NCI-H446 (cell line): ENCODE measurements at regions not wholly inside any gene's neighbourhood (a gene's known extent, or its start where the extent isn't known, plus 50 kb on each side); places are given as distances from the start of the nearest gene placed in this dataset.

Experiments
- DNase-seq, 2 experiments: peaks; one replicate each; lab custom pipeline; 2025; lab: John Stamatoyannopoulos, UW

DNA sequence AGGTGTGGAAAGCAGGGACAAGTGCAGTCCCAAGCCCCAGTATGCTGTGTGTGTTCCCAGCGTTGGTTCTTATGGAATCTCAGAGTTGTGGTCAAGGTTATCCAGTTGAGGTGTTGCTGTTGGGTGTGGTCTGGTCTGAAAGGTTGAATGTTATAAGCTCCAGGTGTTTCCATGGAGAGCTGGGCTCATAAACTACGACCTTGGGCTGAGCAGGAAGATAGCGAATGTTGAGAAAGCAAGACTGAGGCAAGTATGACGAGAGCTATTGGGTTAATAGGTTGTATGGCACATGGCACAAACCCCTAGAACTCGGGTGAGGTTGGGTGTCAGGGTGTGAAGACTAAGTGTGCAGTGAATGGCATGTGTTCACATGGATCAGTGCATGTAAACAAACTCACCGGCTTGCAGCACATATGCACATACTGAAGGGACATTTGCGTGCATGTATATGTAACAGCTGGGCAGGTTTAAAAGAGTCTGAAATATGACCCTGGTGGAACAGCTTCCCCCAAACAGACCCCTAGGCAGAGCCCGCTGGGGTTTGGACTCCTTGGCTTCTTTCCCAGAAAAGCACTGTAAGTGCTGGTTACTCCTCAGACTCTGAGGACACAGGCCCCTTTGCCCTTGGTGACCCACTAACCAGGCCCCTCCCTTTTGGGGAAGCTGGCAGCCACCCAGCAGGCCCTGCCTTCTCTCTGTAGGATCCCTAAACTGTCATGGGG lies 117.5 kb downstream of the NAV1 start:
- peak; percentile 41 to 78 for DNase-seq

DNA sequence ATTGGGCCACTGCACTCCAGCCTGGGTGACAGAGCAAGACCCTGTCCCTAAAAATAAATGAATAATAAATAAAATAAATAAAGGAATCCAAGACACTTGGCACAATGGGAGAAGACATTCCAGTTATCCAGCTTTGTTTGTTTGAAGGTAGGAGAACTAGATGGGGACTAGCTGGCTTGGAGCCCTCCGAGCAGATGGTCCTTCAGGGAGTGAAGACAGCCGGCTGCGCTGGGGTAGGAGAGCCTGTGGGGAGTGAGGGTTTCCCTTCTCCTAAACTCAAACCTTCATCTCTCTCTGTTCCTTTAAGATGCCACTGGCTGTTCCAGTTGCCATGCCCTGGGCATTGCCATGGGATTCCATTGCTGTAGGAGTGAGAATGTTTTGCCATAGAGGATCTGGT lies 120.6 kb downstream of the NAV1 start:
- peak in 1 of 2 experiments; percentile 72 for DNase-seq

DNA sequence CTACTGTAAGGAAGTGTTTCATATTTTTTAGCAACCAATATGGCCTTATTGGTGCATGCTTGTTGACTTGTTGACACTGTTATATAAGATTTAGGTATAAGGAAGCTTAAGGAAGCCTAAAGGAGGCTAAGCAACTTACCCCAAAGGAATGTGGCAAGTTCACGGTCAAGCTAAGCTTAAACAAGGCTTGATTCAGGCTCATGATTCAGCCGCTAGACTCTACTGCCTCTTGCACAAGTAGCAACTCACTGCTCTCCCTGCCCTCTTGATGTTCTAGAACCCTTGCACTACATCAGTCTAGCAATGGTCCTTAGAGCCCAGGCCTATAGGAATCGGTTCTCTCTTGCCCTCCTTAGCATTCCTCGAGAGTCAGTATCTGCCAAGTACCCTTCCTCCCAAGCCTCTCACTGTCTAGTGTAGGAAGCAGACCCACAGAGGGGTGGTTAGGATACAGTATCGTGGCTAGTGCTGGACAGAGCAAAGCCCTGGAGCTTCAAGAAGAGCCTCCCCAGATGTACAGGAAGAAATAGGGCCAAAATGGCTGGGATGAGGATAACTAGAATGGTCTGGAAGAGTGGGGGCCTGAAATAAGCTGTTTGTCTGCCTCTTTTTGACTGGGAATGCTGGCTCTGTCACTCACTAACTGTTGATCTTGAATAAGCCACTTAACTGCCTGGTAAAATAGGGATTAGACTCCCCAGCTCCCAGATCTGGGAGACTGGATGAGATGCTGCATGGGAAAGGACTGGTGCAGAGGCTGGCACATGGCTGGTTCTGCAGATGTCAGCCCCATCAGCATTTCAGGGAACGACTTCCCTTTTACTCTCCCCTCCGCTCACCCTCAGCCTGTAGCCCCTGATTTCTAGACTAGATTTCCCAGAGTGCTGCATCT lies 122.2 kb downstream of the NAV1 start:
- DNase-seq, result no peak

DNA sequence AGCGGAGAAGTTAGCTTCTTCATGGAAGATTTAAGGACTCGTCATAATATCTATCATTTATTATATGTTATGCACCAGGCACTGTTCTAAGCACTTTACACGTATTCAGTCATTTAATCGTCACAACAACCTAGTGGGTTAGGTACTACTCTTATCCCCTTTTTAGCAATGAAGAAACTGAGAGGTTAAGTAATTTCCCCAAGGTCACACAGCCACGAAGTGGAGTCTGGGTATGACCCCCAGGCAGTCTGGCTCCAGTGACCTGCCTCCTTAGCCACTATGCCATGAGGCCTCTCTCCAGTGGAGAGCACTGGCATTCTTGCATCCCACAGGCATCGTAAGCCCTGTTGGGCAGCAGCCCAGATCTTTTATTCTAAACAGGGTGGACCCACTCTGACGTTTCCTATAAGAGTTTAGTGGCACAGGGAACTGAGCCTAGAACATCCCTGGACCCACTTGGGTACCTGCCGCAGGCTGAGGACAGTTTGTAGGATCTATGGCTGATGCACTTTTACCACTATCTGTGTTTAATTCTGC lies 123.0 kb downstream of the NAV1 start:
- DNase-seq, result no peak

DNA sequence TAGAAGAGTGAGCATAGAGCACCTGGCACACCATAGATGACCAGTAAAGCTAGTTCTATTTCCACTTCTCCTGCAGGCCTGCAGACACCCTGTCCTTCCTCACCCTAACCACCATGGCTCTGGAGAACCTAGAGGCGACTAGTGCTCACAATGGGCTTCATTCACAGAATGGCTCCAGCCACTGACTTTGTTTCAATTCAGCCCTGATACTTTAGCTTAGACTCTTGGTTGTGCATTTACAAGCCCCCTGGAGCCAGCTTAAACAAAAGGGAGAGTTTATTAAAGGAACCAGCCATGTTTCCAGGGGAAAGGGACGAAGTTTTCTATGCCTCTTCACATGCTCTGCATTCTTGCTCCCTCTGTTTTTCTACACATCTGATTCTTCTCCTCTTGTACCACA lies 123.7 kb downstream of the NAV1 start:
- DNase-seq, result no peak

DNA sequence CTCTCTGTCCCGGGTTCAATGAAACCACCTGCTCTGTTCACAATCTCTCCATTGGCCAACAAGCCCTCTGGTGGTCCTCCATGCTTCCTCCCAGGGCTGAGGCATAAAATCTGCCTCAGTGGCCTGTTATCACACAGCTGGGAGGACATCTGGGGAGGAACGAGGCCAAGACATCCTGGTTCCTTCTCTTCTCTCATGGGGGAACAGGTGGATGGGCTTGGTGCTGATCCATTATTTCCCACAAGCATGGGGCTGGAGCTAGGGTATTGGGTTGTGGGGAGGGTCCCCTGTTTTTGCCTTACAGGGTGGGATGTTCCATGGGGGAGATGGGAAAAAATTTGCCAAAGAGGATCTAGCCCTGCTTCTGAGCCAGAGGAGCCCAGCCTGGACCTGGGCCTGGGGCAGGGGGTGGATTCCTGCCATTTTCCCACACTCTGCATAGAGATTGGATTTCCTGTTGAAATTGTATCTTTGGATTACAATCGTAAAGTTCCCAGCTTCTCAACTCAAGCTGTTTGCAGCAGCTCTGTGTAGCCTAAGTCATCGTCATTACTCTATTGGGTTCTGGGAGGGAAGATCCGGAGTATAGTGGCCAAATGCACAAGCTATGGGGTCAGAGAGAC lies 124.7 kb downstream of the NAV1 start:
- no peak for DNase-seq

DNA sequence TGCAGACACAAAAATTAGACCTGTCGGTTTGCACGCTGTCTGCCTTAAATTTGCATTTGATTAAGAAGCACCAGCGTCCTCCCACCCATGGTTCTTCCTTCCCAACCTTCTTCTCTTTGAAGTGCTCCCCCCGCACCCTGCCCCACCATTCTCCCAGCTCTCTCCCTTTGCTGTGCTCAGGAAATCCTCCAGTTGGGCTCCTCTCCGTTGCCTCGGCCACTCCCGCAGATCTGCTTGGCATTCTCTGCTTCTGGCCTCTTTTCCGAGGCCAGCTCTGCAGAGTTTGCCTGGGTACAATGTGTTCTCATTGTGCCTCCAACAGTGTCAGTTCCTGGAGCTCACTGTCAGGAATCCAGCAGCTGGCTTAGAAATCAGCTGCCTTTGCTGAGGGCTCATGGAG lies 126.1 kb downstream of the NAV1 start:
- DNase-seq, result no peak

DNA sequence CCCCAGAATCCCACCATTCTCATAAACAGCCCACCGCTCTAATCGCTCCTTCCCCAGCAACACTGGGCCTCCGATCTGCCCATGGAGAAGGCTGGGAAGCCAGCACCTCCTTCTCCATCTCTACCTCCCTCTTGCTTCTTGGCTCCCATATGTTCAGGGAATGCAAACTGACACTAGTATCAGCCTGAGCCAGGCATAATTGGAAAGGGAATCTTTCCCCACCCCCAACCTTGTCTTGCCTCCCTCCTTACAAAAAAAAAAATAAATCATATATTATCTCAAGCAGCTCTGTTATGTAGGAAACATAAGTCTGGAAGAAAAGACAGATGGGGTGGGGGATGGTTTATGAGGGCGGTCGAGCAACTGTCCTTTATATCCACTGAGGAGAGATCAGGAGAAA lies 127.2 kb downstream of the NAV1 start:
- peak in 1 of 2 experiments; percentile 36 for DNase-seq

DNA sequence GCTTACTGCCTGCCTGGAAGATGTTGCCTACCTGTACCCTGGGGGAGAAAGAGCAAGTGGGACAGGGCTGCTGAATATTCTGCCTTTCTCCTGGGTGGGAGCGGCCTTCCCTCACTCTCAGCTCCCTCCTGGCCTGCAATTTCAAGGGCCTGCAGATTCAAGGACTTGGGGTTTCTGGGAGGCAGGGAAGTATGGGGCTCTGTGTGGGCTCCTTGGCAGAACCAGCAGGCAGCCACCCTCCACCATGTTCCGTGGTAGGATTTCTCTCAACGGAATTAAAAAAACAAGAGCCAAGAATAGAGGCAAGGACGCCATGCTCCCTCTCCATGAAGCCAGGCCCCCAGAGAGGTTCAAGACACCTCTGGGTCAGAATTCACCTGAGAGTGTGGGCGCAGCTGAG lies 127.7 kb downstream of the NAV1 start:
- DNase-seq, result no peak

DNA sequence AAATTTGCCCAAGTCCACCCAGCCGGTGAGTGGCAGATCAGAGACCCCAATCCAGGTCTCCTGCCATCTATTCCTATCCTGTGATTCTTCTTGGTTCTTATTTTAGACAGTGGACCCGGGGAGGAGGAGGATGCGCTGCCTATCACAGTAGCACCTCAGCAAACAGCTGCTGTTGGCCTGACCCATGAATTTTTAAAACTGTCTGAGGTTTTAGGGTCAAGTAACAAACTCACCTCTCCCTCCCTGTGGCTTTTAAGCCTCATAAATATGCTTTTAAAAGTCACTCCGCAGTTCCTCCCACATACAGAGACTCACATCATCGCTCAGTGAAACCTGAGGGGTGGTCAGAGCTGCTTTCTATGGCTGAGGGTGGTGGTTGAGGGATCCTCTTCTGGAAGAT lies 128.6 kb downstream of the NAV1 start:
- DNase-seq, result no peak

DNA sequence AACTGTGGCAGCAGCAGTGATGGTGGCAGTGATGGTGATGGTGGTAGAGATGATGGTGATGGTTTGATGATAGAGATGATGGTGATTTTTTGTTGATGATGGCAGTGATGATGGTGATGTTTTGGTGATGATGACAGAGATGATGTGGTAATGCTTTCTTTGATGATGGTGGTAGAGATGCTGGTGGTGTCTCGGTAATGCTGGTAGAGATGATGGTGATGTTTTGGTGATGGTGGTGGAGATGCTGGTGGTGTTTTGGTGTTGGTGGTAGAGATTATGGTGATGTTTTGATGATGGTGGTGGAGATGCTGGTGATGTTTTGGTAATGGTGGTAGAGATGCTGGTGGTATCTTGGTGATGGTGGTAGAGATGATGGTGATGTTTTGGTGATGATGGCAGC lies 131.6 kb downstream of the NAV1 start:
- no peak for DNase-seq

DNA sequence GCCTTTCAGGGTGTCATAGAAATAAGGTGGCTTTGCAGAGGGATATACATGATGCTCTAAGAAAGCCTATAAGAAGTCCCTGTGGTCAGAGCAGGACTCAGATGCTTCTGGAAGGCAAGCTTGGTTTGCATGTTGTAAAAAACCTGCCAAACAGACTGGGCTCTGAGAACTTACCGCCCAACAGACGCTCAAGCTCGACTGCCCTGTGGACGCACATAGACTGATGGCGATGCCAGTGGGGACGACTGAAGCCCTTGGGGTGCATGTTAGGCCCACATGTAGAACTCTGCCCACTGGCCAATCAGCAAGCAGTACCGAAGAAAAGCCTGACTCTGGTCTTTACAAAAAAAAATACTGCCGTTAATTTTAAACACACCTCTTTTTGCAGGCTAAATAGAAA lies 133.8 kb downstream of the NAV1 start:
- DNase-seq, result no peak

DNA sequence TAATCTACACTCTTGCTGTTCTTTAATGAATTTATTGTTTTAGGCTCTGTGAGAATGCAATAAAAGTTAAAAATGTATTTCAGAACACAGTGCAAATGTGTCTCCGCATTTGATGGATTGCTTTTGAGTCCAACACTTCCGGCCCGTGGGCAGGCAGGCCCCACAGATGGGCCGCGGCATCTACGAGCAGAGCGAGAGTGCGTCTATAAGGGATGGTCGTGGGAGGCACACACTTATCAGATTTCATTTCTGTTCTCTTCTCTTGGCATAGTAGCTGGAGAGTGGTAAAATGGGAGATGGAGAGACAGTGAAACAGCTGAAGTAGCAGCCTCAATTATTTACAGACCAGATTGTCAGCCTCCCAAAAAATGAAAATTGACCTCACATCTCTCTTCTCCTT lies 134.2 kb downstream of the NAV1 start:
- no peak for DNase-seq

DNA sequence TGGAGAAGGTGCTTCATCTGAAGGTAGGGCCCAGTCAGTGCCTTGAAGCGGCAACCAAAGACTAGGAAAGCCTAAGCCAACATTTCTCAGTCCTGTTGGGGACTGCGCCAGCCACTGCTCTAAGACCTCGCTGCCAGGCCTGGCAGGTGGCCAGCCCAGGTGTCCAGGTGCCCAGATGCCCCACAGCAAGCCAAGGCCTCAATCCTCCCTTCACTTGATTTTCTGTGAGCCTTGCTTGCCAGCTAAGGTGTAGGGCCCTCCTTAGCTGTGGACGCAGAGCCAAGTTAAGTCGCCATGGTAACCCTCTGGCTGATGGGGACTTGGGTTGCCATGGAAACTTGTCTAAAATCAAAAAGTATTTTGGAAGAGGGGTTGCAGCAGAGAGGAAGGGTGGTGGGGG lies 135.0 kb downstream of the NAV1 start:
- DNase-seq, result peak in 1 of 2 experiments; percentile 25

DNA sequence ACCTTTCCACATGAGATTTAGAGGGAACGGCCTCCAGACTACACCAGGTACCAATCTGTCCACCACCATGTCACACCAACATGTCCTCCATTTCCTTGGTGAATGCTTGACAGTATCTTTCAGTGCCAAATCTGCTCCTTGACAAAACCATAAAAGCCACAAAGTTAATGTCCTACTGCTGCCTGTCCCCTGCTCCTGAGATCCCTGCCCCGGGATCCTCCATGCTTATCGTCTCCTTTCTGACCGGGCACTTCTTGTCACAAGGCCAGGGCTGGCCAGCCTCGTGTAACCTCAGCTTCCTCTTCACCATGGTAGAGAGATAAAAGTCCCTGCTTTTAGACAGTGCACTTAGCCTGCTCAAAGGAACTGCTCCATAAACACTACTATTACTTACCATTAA lies 136.2 kb downstream of the NAV1 start:
- DNase-seq, result no peak

DNA sequence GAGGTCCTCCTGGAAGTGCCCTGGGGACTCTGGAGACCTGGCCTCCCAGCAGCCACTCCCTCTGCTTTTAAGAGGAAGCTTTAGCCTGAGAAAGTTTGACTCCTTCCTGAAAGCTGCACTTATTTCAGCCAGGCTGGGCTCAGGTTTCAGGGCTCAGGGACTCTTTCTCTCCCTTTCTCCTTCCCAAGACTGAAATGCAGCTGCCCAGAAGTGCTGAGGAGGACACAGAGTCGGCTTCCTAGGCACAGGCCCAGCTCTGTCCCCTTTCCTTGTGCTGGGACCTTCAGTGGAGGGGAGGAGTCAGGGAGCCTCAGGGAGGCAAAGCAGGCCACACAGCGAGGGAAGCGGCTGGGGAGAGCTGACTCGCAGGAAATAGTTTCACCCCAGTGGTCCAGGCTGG lies 137.3 kb downstream of the NAV1 start:
- no peak for DNase-seq

DNA sequence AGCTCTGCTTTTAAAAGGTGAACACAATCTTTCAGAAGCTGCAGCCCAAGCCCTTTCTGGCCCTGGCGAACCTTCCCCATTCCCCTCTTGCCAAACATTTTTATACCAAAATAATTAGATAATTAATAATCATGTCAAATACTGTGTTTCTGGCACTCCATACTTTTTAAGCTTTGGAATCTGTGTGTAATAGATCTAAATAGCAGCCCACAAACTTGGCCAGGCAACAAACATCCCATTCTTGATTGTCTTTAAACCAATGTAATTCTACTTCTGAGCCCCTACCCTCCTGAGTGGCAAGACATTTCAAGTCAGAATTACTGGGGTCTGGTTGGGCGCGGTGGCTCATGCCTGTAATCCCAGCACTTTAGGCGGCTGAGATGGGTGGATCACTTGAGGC lies 137.7 kb downstream of the NAV1 start:
- DNase-seq, result no peak

DNA sequence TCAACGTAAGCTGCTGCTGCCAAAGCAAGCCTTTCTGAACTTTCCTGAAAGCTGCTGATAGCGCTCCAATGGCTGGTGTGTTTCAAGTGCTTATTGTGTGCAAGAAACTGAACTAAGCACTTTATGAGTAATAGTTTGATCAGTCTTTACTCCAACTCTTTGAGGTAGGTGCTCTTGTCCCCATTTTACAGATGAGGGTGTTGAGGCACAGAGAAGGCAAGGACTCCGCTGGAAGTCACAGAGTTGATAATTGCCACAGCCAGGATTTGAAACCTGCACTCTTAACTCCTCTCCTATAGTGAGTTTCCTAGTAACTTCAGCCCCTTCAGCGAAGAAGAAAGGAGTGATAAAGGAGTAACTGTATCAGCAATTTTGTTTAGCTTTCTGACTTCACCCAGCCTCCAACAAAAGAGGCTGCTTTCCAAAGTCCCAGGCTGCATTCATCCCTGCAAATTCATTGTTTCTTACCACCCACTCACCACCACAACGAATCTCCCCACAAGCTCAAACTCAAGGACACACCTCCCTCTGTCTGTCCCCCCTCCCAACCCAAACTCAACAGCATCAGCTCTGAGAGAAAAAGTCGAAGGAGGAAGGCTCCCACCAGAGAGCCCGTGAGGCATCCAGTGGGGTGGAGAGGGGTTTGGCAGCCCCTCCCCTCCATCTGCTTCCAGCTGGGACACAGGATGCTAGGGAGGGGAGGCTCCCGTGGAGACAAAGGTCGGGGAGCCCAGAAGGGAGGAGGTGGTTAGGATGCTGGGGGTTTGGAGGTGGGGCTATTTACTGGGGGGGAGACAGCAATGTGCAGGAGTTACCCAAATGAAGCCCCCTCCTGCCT lies 139.6 kb downstream of the NAV1 start:
- DNase-seq, result peak in 1 of 2 experiments; percentile 46

DNA sequence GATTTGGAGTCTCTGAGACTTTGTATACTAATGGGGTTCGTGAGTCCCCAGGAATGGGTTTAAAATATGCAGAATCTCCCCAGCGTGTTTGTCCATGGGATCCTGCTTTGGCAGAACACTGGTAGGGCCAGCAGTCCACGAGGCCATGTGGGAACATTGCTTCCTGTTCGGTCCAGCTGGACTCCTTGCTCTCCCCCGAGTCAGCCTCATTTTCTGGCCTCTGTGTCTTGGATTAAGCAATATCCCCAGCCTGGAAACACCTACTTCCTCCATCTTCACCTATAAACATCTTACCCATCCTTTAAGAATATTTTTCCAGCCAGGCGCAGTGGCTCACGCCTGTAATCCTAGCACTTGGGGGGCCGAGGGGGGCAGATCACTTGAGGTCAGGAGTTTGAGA lies 142.4 kb downstream of the NAV1 start:
- DNase-seq, result no peak

DNA sequence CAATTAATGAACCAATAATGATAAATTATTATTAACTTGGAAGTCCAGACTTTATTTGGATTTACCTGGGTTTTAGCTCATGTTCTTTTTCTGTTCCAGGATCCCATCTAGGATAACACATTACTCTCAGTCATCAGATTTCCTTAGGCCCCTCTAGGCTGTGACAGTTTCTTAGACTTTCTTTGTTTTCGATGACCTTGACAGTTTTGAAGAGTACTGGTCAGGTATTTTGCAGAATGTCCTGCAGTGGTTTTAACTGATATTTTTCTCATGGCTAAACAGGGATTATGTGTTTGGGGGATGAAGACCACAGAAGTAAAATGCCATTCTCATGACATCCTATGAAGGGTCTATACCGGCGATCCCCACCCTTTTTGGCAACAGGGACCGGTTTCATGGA lies 144.0 kb downstream of the NAV1 start:
- no peak for DNase-seq

DNA sequence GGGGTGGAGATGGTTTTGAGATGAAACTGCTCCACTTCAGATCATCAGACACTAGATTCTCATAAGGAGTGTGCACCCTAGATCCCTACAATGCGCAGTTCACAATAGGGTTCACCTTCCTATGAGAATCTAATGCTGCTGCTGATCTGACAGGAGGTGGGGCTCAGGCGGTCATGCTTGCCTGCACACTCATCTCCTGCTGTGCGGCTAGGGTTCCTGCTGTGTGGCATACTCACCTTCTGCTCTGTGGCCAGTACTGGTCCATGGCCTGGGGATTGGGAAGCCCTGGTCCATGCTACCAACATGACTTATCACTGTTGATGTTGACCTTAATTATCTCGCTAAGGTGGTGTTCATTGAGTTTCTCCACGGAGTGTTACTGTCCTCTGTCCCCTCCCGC lies 144.5 kb downstream of the NAV1 start:
- DNase-seq, result no peak

DNA sequence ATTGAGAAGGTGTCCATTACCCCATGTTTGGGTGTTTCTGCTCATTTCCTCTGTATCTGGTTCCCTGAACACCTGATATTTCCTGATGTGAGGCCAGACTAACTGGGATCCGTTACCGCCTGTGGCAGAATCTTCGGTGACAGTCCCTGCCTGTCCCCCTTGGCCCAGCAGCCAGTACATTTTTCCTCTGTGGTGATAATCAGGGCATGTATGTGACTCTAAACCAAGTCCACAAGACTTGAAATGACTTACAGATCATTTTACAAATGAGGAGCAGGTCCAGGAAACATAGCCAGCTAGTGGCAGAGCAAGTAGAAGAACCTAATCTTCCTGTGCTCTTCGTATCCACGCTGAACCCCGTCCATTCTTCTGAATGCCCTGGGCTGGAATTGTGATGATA lies 143.5 kb upstream of the IPO9 start:
- no peak for DNase-seq
